Effector CD4-positive, alpha-beta T cell (primary cell): ENCODE measurements at regions not wholly inside any gene's neighbourhood (a gene's known extent, or its start where the extent isn't known, plus 50 kb on each side); places are given as distances from the start of the nearest gene placed in this dataset.
"Not testable (repeated sequence)": the region's sequence is repeated elsewhere in the genome, so short reads cannot be mapped to it uniquely, and the experiment has no call there.

ENCODE experiments used
- DNase-seq: peaks from one replicate; pipeline ENCODE4 v3.0.0-alpha.2; 2020

- no peak for DNase-seq
Measured at GRCh38 chr9:90981726-90982125, 180.1 kb downstream of the SYK start.

GRCh38 chr9:90983394-90983793 lies 181.8 kb downstream of the SYK start:
- no peak for DNase-seq

- no peak for DNase-seq
Measured at GRCh38 chr9:90985631-90986030, 184.0 kb downstream of the SYK start.

GRCh38 chr9:90986161-90986560 lies 184.5 kb downstream of the SYK start:
- no peak for DNase-seq

- DNase-seq, result no peak
Measured at GRCh38 chr9:90987566-90987965, 185.9 kb downstream of the SYK start.

- no peak for DNase-seq
Measured at GRCh38 chr9:90988318-90988717, 186.7 kb downstream of the SYK start.

GRCh38 chr9:90991953-90992352 lies 190.3 kb downstream of the SYK start:
- DNase-seq, result no peak

- DNase-seq, result no peak
Measured at GRCh38 chr9:90995516-90995915, 193.9 kb downstream of the SYK start.

GRCh38 chr9:90996154-90997065 lies 194.8 kb downstream of the SYK start:
- no peak for DNase-seq

- DNase-seq, result no peak
Measured at GRCh38 chr9:90998573-90998972, 197.0 kb downstream of the SYK start.

- no peak for DNase-seq
Measured at GRCh38 chr9:90999425-91000397, 198.1 kb downstream of the SYK start.

GRCh38 chr9:91001146-91001611 lies 199.6 kb downstream of the SYK start:
- DNase-seq, result no peak

GRCh38 chr9:91004484-91004883 lies 202.9 kb downstream of the SYK start:
- DNase-seq, result no peak

GRCh38 chr9:91004992-91005391 lies 203.4 kb downstream of the SYK start:
- DNase-seq, result no peak

- DNase-seq, result no peak
Measured at GRCh38 chr9:91006046-91006445, 204.4 kb downstream of the SYK start.

- DNase-seq, result no peak
Measured at GRCh38 chr9:91008568-91008967, 206.9 kb downstream of the SYK start.

GRCh38 chr9:91011891-91012290 lies 210.3 kb downstream of the SYK start:
- no peak for DNase-seq

GRCh38 chr9:91012933-91013841 lies 211.6 kb downstream of the SYK start:
- no peak for DNase-seq

GRCh38 chr9:91017245-91017644 lies 215.6 kb downstream of the SYK start:
- DNase-seq, result no peak

GRCh38 chr9:91019871-91020270 lies 218.3 kb downstream of the SYK start:
- not testable (repeated sequence) for DNase-seq

- not testable (repeated sequence) for DNase-seq
Measured at GRCh38 chr9:91021656-91022055, 220.0 kb downstream of the SYK start.

- no peak for DNase-seq
Measured at GRCh38 chr9:91023741-91024140, 222.1 kb downstream of the SYK start.
